Peyer's patch (tissue), 4 donors: ENCODE measurements at regions not wholly inside any gene's neighbourhood (a gene's known extent, or its start where the extent isn't known, plus 50 kb on each side); places are given as distances from the start of the nearest gene placed in this dataset.

Source experiments
- CTCF ChIP-seq, 6 experiments: fragments of 450-650 bp in 4 of 6; fragments of 200-600 bp in 2 of 6; sonication (generic) in 1 of 6; IDR thresholded peaks; one replicate each; pipeline ENCODE4 v1.5.1; 2017 to 2019; ENCODE audit warnings: antibody characterized with exemption in 6 of 6, mild to moderate bottlenecking in 3 of 6, moderate library complexity in 1 of 6
- POLR2A ChIP-seq, 2 donors: fragments of 450-650 bp; IDR thresholded peaks; one replicate each; pipeline ENCODE4 v1.5.1; 2017; ENCODE audit warnings: antibody characterized with exemption in 2 of 2, mild to moderate bottlenecking in 2 of 2, moderate library complexity in 2 of 2

GRCh38 chr9:134234687-134235359, 70.5 kb upstream of the RNU6ATAC start:
- TF ChIP-seq CTCF (IDR thresholded peaks at IDR 0.05) (no peak), POLR2A (IDR thresholded peaks at IDR 0.05) (no peak)
